Adrenal gland (tissue), 5 donors: ENCODE measurements at regions not wholly inside any gene's neighbourhood (a gene's known extent, or its start where the extent isn't known, plus 50 kb on each side); places are given as distances from the start of the nearest gene placed in this dataset.
"Not testable (repeated sequence)": the region's sequence is repeated elsewhere in the genome, so short reads cannot be mapped to it uniquely, and the experiment has no call there.

Source experiments
- CTCF ChIP-seq, 6 experiments: fragments of 450-650 bp in 4 of 6; fragments of 200-600 bp in 2 of 6; sonication (generic) in 1 of 6; IDR thresholded peaks; 1 replicate in 5 of 6; 2 replicates in 1 of 6; pipeline versions ENCODE4 v1.5.1 to v1.8.0; 2016 to 2021; ENCODE audit warnings: antibody characterized with exemption in 6 of 6, mild to moderate bottlenecking in 2 of 6, moderate library complexity in 1 of 6
- POLR2A ChIP-seq, 2 donors: fragments of 450-650 bp; IDR thresholded peaks; one replicate each; pipeline ENCODE4 v1.6.1; 2017; ENCODE audit warnings: antibody characterized with exemption in 2 of 2, mild to moderate bottlenecking in 2 of 2, moderate library complexity in 1 of 2
- donor health status: DM: no; HTN: no; CAD: no.

- not testable (repeated sequence) for TF ChIP-seq CTCF, POLR2A (IDR thresholded peaks at IDR 0.05)
Observed at GRCh38 chr9:65566018-65566417, 109.7 kb upstream of the ZNG1E start.
